ENCODE measurements at regions not wholly inside any gene's neighbourhood (a gene's known extent, or its start where the extent isn't known, plus 50 kb on each side); places are given as distances from the start of the nearest gene placed in this dataset.
"Not testable (repeated sequence)": the region's sequence is repeated elsewhere in the genome, so short reads cannot be mapped to it uniquely, and the experiment has no call there.

- not testable (repeated sequence) for DNase-seq
Measured at GRCh38 chr10:42187501-42188195, 450.7 kb downstream of the ZNF33B start.

DNA sequence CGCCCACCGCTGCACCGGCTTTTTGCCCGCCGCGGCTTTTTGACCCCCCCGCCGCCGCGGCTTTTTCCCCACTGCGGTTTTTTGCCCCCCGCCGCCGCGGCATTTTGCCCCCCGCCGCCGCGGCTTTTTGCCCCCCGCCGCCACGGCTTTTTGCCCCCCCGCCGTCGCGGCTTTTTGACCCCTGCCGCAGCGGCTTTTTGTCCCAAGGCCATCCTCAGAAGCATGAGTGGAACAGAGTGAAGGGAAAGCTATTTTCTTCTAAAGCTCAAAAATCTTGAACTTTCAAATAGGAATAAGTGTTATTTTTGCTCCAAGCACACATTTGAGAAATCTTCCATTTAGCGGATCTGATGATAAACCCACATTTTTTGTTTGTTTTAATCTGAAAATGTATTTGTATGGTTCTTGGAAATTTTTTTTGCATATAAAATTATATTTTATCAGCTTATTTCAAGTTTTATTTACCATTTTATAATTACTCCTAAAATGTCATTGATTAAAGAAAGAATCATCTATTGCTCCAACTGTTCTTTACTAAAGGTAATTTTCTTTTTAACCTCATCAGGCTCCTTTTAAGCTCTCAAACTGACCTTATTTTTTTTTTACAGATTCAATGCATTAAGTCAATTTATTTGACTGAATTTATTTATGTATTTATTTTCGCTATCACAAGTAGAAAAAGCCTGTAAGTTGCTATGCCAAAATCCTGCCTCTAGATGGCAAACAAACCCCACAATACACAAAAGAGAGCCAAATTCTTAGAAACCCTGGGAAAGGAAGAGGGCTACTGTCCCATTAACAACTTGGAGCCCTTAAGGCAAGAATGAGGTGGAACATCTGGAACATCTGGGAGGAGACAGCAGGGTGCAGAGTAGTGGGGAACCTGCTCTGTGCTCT lies 460.3 kb downstream of the ZNF33B start:
- DNase-seq = peak in 1 of 2 donors; percentile 21

GRCh38 chr10:42177077-42177792 lies 461.1 kb downstream of the ZNF33B start:
- DNase-seq = no peak

GRCh38 chr10:42150428-42151061 lies 487.8 kb downstream of the ZNF33B start:
- no peak for DNase-seq

- no peak for DNase-seq
Measured at GRCh38 chr10:42149722-42150427, 488.5 kb downstream of the ZNF33B start.

- DNase-seq = no peak
Measured at GRCh38 chr10:42149027-42149700, 489.2 kb downstream of the ZNF33B start.

DNA sequence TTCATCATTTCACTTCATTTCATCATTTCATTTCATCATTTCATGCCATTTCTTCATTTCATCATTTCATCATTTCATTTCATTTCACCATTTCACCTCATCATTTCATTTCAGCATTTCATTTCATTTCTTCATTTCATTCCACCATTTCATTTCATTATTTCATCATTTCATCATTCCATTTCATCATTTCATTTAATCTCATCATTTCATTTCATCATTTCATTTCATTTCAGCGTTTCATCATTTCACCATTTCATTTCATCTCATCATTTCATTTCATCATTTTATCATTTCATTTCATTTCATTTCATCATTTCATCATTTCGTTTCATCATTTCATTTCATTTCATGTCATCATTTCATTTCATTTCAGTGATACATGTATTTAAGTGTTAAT lies 492.2 kb downstream of the ZNF33B start:
- not testable (repeated sequence) for DNase-seq

DNA sequence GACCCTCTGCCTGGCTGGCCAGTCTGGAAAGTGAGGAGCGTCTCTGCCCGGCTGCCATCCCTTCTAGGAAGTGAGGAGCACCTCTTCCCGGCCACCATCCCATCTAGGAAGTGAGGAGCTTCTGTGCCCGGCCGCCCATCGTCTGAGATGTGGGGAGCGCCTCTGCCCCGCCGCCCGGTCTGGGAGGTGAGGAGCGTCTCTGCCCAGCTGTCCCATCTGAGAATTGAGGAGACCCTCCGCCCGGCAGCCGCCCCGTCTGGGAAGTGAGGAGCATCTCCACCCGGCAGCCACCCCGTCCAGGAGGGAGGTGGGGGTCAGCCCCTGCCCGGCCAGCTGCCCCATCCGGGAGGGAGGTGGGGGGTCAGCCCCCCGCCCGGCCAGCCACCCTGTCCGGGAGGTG lies 500.3 kb downstream of the ZNF33B start:
- DNase-seq = not testable (repeated sequence)

DNA sequence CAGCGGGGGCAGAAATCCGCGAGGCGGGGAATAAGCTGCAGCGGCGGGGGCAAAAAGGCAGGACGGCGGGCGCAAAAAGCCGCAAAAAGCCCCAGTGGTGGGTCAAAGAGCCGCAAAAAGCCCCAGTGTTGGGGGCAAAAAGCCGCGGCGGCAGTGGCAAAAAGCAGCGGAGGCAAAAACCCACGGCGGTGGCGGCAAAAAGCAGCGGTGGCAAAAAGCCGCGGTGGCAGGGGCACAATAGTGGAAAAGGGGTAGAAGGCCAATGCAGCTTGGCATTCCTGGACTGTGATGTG lies 525.3 kb downstream of the ZNF33B start:
- no peak for DNase-seq

DNA sequence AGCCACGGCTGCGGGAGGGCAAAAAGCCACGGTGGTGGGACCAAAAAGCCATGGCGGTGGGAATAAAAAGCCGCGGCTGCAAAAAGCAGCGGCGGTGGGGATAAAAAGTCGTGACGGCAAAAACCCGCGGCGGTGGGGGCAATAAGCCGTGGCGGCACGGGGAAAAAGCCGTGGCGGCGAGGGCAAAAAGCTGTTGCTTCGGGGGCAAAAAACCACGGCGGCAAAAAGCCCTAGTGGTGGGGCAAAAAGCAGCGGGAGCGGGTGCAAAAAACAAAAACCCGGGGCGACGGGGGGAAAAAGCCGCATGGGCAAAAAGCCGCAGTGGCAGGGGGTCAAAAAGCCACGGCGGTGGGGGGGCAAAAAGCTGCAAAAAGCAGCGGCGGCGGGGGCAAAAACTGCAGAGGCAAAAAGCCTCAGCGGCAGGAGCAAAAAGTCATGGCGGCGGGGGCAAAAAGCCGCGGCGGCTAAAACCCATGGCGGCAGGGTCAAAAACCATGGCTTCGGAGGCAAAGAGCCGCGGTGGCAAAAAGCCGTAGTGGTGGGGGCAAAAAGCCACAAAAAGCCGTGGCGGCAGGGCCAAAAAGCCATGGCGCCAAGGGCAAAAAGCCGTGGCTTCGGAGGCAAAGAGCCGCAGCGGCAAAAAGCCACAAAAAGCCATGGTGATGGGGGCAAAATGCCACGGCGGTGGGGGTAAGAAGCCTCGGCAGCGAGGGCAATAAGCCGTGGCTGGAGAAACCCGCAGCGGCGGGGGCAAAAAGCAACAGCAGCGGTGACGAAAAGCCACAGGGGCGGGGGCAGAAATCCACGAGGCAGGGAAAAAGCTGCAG lies 525.8 kb downstream of the ZNF33B start:
- no peak for DNase-seq

DNA sequence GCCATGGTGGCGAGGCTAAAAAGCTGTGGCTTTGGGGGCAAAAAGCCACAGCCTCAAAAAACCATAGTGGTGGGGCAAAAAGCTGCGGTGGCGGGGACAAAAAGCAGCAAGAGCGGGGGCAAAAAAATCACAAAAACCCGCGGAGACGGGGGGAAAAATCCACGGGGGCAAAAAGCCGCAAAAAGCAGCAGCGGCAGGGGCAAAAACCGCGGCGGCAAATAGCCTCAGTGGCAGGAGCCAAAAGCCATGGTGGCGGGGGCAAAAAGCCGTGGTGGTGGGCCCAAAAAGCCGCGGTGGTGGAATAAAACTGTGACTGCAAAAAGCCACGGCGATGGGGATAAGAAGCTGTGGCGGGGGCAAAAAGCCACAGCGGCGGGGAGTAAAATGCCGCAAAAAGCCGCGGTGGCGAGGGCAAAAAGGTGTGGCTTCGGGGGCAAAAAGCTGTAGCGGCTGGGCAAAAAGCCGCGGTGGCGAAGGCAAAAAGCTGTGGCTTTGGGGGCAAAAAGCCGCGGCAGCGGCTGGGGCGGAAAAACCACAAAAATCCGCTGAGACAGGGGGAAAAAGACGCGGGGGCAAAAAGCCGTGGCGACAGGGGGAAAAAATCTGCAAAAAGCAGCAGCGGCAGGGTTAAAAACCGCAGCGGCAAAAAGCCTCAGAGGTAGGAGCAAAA lies 526.6 kb downstream of the ZNF33B start:
- DNase-seq = no peak

DNA sequence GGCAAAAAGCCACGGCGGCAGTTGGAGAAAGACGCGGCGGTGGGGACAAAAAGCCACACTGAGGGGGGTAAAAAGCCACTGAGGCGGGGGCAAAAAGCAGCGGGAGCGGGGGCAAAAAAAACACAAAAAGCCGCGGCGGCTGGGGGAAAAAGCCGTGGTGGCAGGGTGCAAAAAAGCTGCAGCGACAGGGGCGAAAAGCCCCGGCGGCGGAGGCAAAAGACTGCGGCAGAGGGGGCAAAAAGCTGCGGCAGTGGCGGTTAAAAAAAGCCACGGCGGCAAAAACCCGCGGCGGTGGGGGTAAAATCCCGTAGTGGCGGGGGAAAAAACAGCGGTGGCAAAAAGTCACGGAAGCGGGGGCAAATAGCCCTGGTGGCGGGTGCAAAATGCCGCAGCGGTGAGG lies 527.3 kb downstream of the ZNF33B start:
- no peak for DNase-seq
